Nephron (organoid): ENCODE measurements at regions not wholly inside any gene's neighbourhood (a gene's known extent, or its start where the extent isn't known, plus 50 kb on each side); places are given as distances from the start of the nearest gene placed in this dataset.

Experiments used
- H3K27ac Mint-ChIP-seq, 3 experiments: 2 replicates each; pipeline ENCODE4 v1.8.0; 2020; ENCODE audit warnings: mixed read lengths in 3 of 3, mild to moderate bottlenecking in 2 of 3, moderate library complexity in 1 of 3
- H3K27me3 Mint-ChIP-seq: 2 replicates; pipeline ENCODE4 v1.8.0; 2021; ENCODE audit warnings: low read depth, mild to moderate bottlenecking, moderate library complexity, mixed read lengths
- H3K36me3 Mint-ChIP-seq: 2 replicates; pipeline ENCODE4 v1.8.0; 2020; ENCODE audit warnings: low read depth, mixed read lengths
- H3K4me1 Mint-ChIP-seq: 2 replicates; pipeline ENCODE4 v1.8.0; 2020; ENCODE audit warnings: mixed read lengths
- H3K4me3 Mint-ChIP-seq, 3 experiments: 2 replicates each; pipeline ENCODE4 v1.8.0; 2020; ENCODE audit warnings: mild to moderate bottlenecking in 3 of 3, mixed read lengths in 3 of 3, moderate library complexity in 2 of 3
- H3K9me3 Mint-ChIP-seq: 2 replicates; pipeline ENCODE4 v1.8.0; 2020; ENCODE audit warnings: mixed read lengths
- TF ChIP-seq, protein P1 (sequence below), 3 experiments: fragments of 200-600 bp; sonication (generic); IDR thresholded peaks; one replicate each; pipeline ENCODE4 v1.5.0; 2021; ENCODE audit warnings: antibody characterized with exemption in 3 of 3; ENCODE audit not compliant: unreplicated experiment in 3 of 3

DNA sequence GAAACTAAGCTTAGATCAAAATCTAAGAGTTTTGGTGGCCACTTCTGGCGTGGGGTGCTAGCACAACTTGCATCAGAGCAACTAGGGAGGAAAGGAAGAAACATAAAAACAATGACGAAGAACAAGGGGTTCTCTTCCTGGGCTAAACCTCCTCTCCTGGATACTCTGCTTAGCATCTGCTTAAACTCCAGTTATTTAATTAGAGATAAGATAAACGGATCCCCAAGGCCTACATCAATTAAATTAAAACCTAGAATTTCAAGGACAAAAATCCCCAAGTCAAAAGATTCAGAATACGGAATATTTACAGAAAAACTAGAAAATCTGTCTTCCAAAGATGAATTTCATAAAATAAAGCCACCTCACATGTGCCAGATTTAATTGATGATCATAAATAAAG lies 281.9 kb downstream of the SHOX2 start:
- H3K36me3 Mint-ChIP-seq = no peaks in the 10 kb centered on the region
- TF ChIP-seq, protein P1, sequence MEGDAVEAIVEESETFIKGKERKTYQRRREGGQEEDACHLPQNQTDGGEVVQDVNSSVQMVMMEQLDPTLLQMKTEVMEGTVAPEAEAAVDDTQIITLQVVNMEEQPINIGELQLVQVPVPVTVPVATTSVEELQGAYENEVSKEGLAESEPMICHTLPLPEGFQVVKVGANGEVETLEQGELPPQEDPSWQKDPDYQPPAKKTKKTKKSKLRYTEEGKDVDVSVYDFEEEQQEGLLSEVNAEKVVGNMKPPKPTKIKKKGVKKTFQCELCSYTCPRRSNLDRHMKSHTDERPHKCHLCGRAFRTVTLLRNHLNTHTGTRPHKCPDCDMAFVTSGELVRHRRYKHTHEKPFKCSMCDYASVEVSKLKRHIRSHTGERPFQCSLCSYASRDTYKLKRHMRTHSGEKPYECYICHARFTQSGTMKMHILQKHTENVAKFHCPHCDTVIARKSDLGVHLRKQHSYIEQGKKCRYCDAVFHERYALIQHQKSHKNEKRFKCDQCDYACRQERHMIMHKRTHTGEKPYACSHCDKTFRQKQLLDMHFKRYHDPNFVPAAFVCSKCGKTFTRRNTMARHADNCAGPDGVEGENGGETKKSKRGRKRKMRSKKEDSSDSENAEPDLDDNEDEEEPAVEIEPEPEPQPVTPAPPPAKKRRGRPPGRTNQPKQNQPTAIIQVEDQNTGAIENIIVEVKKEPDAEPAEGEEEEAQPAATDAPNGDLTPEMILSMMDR (IDR thresholded peaks at IDR 0.05; ENCODE audit: unreplicated experiment in 3 of 3) = no peak
- H3K9me3 Mint-ChIP-seq = peaks cover 8% of the 10 kb centered on the region
- peaks cover 6% of the 10 kb centered on the region for H3K4me1 Mint-ChIP-seq
- no peak overlapping the region for H3K27ac Mint-ChIP-seq
- no peak overlapping the region for H3K4me3 Mint-ChIP-seq
- H3K27me3 Mint-ChIP-seq = no peaks in the 10 kb centered on the region

DNA sequence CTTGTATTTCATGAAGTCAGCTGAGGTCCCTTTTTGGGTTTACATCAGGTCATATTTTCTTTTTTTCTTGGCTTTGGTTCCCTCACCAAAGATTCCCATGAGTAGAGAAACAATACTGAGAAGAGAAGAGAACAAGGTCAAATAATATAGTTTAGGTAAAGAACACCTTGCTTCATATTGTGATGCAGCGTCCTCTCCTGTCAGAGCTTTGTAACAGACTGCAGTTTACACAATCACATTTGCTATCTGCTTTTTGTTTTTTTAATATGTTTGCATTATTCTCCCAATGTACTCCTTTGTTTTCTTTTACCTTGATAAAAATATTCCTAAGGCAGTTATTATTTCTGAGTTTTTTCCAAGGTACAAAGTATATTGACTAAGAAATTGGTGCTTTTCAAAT lies 283.2 kb downstream of the SHOX2 start:
- TF ChIP-seq, protein P1 (IDR thresholded peaks at IDR 0.05; ENCODE audit: unreplicated experiment in 3 of 3) = no peak
- Mint-ChIP-seq H3K27me3 (no peaks in the 10 kb centered on the region), H3K9me3 (peaks cover 3% of the 10 kb centered on the region), H3K4me3 (no peak overlapping the region), H3K36me3 (no peaks in the 10 kb centered on the region), H3K27ac (no peak overlapping the region), H3K4me1 (peaks cover 6% of the 10 kb centered on the region)

DNA sequence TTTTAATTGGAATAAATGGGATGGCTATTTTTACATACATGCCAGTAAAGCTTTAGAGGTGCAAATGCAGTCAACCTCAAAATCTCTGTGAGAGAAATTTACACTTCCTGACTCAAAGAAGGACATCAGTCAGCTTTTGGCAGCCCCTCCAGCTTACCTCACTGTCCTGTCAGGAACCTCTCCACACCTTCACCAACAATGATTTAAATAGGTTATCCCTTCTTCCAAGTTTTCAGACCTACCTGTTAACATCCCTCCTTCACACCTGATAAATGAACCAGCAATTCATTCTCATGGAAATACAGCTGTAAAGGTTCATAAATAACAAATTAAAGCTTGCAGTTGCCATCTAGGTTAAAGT lies 286.1 kb downstream of the SHOX2 start:
- H3K27ac Mint-ChIP-seq = no peak overlapping the region
- TF ChIP-seq, protein P1 (IDR thresholded peaks at IDR 0.05; ENCODE audit: unreplicated experiment in 3 of 3) = no peak

DNA sequence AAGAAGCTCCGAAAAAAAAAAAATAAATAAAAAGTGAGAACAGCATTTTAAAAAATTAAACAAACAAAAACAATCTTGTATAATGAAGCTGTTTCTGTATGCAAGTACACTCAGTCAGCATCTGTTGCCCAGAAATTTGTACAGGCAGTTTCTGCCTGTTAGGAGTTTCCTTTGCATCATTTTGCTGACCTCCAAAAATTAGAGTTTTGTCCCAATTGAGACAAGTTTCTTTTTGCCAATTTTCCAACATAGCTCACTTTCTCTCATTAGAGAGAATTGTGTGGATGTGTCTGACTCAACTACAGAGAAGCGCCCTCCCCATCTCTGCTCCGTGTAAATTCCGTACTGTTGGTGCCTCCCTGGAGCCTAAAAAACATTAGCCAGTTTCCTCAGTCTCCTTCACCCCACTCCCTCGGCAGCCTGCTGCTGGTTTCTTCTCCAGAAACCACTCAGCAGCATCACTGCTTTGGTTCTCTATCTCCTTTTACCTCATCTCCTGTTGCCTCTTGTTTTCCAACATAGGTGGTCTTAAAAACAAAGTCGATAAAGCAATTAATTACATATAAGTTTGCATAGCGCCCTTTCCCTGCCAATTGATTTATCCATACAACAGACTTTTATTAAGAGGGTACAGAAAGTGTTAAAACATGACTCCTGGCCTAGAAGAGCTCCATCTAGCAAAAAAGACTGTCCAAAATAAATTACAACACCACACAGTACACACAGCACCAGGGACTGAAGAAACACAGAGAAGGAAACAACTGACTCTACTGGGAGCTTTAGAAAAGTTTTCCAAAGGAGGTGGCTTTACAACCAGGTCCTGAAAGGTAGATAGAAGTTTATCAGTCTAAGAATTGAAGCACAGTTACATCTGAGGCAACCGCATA lies 286.7 kb downstream of the SHOX2 start:
- TF ChIP-seq, protein P1 (IDR thresholded peaks at IDR 0.05; ENCODE audit: unreplicated experiment in 3 of 3) = no peak
- Mint-ChIP-seq H3K9me3 (no peaks in the 10 kb centered on the region), H3K4me1 (peaks cover 11% of the 10 kb centered on the region), H3K4me3 (no peak overlapping the region), H3K27me3 (no peaks in the 10 kb centered on the region), H3K27ac (no peak overlapping the region), H3K36me3 (no peaks in the 10 kb centered on the region)

More for the DNA sequence above, 286.1 kb downstream of the SHOX2 start:
- Mint-ChIP-seq H3K4me1 (peaks cover 11% of the 10 kb centered on the region), H3K27me3 (no peaks in the 10 kb centered on the region), H3K36me3 (no peaks in the 10 kb centered on the region), H3K4me3 (no peak overlapping the region), H3K9me3 (no peaks in the 10 kb centered on the region)

DNA sequence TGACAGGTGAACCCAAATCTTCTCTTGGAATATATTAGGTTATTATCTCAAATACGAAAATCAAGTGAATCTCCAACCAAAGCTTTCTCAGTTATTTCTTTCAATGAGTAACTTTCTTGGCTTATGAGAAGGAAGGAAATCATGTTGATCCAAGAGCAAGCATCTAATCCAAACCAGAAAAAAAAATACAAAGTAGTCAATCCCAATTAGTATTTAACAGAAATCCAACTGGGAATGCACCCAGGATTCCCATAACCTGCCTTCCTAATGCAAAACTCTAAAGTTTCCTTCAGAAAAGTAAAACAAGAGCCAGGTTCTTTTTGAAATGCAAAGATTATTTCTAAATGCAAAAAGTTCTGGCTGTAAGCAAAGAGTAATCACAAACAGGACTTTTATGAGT lies 289.3 kb downstream of the SHOX2 start:
- Mint-ChIP-seq H3K27me3 (no peaks in the 10 kb centered on the region), H3K4me3 (no peak overlapping the region), H3K27ac (no peak overlapping the region), H3K4me1 (peaks cover 11% of the 10 kb centered on the region), H3K36me3 (no peaks in the 10 kb centered on the region), H3K9me3 (no peaks in the 10 kb centered on the region)
- TF ChIP-seq, protein P1 (IDR thresholded peaks at IDR 0.05; ENCODE audit: unreplicated experiment in 3 of 3) = no peak

DNA sequence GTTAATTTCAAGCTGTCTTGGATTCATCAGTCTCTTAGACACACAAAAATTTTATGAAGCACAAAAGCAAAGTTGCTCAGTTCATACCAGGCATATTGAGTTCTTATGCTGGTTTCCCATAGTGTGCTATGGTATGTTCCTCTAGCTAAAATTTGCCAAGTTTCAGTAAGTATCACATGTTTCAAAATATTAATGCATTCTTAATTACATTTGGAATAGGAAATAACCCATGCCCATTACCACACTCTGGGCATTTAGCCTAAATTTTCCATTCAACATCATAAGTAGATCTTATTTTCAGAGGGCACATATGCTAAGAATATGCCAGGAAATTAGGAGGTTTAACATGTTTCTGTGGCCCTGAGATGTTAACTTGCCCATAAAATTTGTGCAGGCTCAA lies 289.9 kb downstream of the SHOX2 start:
- TF ChIP-seq, protein P1 (IDR thresholded peaks at IDR 0.05; ENCODE audit: unreplicated experiment in 3 of 3) = no peak
- Mint-ChIP-seq H3K4me3 (no peak overlapping the region), H3K36me3 (no peaks in the 10 kb centered on the region), H3K9me3 (no peaks in the 10 kb centered on the region), H3K27me3 (no peaks in the 10 kb centered on the region), H3K27ac (no peak overlapping the region), H3K4me1 (peaks cover 11% of the 10 kb centered on the region)
